ENCODE measurements at regions not wholly inside any gene's neighbourhood (a gene's known extent, or its start where the extent isn't known, plus 50 kb on each side); places are given as distances from the start of the nearest gene placed in this dataset.

DNA sequence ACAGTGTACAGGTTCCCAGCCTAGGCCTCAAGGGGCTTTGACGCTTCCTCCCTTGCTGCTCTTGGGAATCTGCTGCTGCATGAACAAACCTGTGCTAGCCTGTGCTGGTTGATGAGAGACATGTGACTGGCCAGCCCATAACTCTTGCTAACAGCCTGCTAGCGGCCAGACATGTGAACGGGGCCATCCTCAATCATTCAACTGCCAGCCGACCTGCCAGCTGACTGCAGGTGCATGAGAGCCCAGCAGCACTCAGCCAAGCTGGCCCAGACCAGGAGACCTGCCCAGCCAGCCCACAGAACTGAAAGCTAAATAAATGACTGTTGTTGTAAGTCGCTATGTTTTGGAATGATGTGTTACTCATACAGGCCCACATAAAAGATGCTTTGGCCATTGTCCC is 82.4 kb upstream of the DLG1 start:
- H3K27me3 ChIP-seq (ENCODE audit: control insufficient read depth in 1 of 2, insufficient read depth in 2 of 2, low read length in 2 of 2): no peaks in the 10 kb centered on the region
- ATAC-seq (ENCODE audit: poor library complexity): no peak
- Mint-ChIP-seq H3K27me3 (peaks cover 4% of the 10 kb centered on the region), H3K27ac (no peak overlapping the region), H3K36me3 (ENCODE audit: low read depth) (no peaks in the 10 kb centered on the region), H3K4me1 (ENCODE audit: low read depth) (no peaks in the 10 kb centered on the region), H3K9me3 (peaks cover 2% of the 10 kb centered on the region), H3K4me3 (no peak overlapping the region)
- ChIA-PET CTCF (no interaction called here), POLR2A (interaction anchor here (0.5 kb wide), 1 partner anchor 331 kb away, joined by 3 read pairs; no protein-coding TSS in a partner anchor)
- TF ChIP-seq, protein P1, sequence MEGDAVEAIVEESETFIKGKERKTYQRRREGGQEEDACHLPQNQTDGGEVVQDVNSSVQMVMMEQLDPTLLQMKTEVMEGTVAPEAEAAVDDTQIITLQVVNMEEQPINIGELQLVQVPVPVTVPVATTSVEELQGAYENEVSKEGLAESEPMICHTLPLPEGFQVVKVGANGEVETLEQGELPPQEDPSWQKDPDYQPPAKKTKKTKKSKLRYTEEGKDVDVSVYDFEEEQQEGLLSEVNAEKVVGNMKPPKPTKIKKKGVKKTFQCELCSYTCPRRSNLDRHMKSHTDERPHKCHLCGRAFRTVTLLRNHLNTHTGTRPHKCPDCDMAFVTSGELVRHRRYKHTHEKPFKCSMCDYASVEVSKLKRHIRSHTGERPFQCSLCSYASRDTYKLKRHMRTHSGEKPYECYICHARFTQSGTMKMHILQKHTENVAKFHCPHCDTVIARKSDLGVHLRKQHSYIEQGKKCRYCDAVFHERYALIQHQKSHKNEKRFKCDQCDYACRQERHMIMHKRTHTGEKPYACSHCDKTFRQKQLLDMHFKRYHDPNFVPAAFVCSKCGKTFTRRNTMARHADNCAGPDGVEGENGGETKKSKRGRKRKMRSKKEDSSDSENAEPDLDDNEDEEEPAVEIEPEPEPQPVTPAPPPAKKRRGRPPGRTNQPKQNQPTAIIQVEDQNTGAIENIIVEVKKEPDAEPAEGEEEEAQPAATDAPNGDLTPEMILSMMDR (IDR thresholded peaks at IDR 0.05): no peak
- intact Hi-C loops (cut with DNase I, micrococcal nuclease): no loop called here
- H3K9me3 ChIP-seq (ENCODE audit: control insufficient read depth in 1 of 2, insufficient read depth in 1 of 2, low read length in 2 of 2): no peaks in the 10 kb centered on the region
- no peaks in the 10 kb centered on the region for H3K4me1 ChIP-seq (ENCODE audit: insufficient read depth, low read length)
- no peak for DNase-seq
- no peak overlapping the region for H3K4me3 ChIP-seq (ENCODE audit: low read length)
- H3K36me3 ChIP-seq (ENCODE audit: insufficient read depth, low read length): no peaks in the 10 kb centered on the region
- H3K27ac ChIP-seq (ENCODE audit: low read depth in 1 of 2, low read length in 2 of 2): no peak overlapping the region

DNA sequence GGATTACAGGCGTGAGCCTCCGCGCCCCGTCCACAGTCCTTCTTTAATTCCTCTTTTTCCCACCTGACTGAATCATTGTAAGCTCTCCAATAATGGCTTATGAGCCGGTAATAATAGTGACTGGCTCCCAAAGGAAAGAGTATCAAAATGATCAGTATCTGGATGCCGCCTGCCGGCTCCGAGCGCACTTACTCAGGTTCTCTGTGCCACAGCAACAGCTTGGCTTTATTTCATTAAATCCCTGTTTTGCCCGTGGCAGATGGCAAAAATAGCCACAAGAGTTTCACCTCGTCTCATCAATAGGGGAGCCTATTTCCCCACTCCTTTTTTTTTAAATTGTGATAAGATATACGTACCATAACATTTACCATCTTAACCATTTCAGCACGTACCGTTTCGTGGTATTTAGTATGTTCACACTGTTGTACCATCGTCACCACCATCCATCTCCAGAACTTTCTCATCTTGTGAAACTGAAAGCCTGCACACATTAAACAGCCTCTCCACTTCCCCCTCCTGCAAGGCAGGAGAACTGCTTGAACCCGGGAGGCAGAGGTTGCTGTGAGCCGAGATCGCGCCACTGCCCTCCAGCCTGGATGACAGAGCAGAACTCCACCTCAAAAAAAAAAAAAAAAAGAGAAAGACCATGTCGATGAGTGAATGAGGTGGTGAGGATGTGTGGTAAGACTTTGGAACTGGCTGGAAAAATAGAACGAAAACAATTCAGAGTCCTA is 80.7 kb upstream of the DLG1 start:
- ATAC-seq (ENCODE audit: poor library complexity) (no peak), DNase-seq (no peak)
- peaks cover 17% of the 10 kb centered on the region for H3K27me3 Mint-ChIP-seq
- H3K4me3 Mint-ChIP-seq: no peak overlapping the region
- ChIA-PET CTCF (interaction anchor here (0.7 kb wide), 1 partner anchor 44 kb away, joined by 3 read pairs; no protein-coding TSS in a partner anchor), POLR2A (no interaction called here)
- H3K4me1 ChIP-seq (ENCODE audit: insufficient read depth, low read length): no peaks in the 10 kb centered on the region
- H3K36me3 Mint-ChIP-seq (ENCODE audit: low read depth): no peaks in the 10 kb centered on the region
- H3K9me3 Mint-ChIP-seq: no peaks in the 10 kb centered on the region
- no peak overlapping the region for H3K27ac ChIP-seq (ENCODE audit: low read depth in 1 of 2, low read length in 2 of 2)
- no peak overlapping the region for H3K4me3 ChIP-seq (ENCODE audit: low read length)
- H3K9me3 ChIP-seq (ENCODE audit: control insufficient read depth in 1 of 2, insufficient read depth in 1 of 2, low read length in 2 of 2): no peaks in the 10 kb centered on the region
- no peak overlapping the region for H3K27ac Mint-ChIP-seq
- TF ChIP-seq, protein P1 (IDR thresholded peaks at IDR 0.05): no peak
- intact Hi-C loops (cut with DNase I, micrococcal nuclease): no loop called here
- H3K4me1 Mint-ChIP-seq (ENCODE audit: low read depth): no peaks in the 10 kb centered on the region
- H3K36me3 ChIP-seq (ENCODE audit: insufficient read depth, low read length): no peaks in the 10 kb centered on the region
- no peaks in the 10 kb centered on the region for H3K27me3 ChIP-seq (ENCODE audit: control insufficient read depth in 1 of 2, insufficient read depth in 2 of 2, low read length in 2 of 2)

DNA sequence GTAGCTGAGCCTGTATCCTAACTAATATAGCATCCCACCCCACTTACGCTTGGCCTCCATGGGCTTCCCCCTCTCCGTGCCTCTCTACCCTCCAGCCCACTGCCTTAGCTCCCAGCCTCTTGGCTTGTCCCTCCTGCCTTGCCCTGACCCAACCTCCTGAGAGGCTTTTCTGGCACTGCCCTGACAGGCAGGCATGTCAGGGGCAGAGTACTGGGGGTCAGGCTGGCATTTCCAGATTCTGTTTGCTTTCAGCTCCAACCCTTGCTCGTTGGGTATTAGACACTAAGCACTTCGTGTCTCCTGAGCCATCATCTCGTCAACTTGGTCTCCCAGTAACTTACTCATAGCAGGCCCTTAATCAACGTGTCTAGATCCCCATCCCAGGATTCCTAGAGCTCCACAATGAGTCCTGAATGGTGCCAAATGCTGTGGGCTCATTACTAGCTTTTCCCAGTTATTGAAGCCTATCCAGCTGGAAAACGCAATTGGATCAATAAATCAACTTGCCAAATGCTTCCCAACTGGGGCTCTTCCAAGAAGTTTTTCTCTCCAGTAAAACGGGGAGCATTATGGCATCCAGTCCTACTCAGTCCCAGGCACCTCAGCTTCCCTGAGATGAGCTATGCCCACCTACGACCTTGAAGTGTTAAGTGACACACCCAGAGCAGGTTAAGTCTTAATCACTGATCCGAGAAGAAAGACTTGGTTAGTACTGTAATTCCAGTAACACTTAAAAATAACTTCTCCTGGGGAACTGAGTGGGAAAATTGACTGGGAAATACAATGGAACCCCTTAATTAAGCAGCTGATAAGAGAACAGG is 78.5 kb upstream of the DLG1 start:
- Mint-ChIP-seq H3K27me3 (peaks cover 21% of the 10 kb centered on the region), H3K4me3 (no peak overlapping the region), H3K9me3 (no peaks in the 10 kb centered on the region), H3K27ac (no peak overlapping the region), H3K4me1 (ENCODE audit: low read depth) (no peaks in the 10 kb centered on the region), H3K36me3 (ENCODE audit: low read depth) (no peaks in the 10 kb centered on the region)
- Histone ChIP-seq H3K4me1 (ENCODE audit: insufficient read depth, low read length) (no peaks in the 10 kb centered on the region), H3K27ac (ENCODE audit: low read depth in 1 of 2, low read length in 2 of 2) (no peak overlapping the region), H3K27me3 (ENCODE audit: control insufficient read depth in 1 of 2, insufficient read depth in 2 of 2, low read length in 2 of 2) (no peaks in the 10 kb centered on the region), H3K9me3 (ENCODE audit: control insufficient read depth in 1 of 2, insufficient read depth in 1 of 2, low read length in 2 of 2) (no peaks in the 10 kb centered on the region), H3K36me3 (ENCODE audit: insufficient read depth, low read length) (no peaks in the 10 kb centered on the region), H3K4me3 (ENCODE audit: low read length) (no peak overlapping the region)
- intact Hi-C loops (cut with DNase I, micrococcal nuclease): no loop called here
- CTCF ChIA-PET: interaction anchor here (0.7 kb wide), 1 partner anchor 333 kb away, joined by 3 read pairs; no protein-coding TSS in a partner anchor
- TF ChIP-seq, protein P1 (IDR thresholded peaks at IDR 0.05): no peak
- ATAC-seq (ENCODE audit: poor library complexity) (no peak), DNase-seq (no peak)
- POLR2A ChIA-PET: interaction anchor here (0.5 kb wide), 1 partner anchor 39 kb away, joined by 3 read pairs; no protein-coding TSS in a partner anchor
